ENCODE measurements at regions not wholly inside any gene's neighbourhood (a gene's known extent, or its start where the extent isn't known, plus 50 kb on each side); places are given as distances from the start of the nearest gene placed in this dataset.

DNA sequence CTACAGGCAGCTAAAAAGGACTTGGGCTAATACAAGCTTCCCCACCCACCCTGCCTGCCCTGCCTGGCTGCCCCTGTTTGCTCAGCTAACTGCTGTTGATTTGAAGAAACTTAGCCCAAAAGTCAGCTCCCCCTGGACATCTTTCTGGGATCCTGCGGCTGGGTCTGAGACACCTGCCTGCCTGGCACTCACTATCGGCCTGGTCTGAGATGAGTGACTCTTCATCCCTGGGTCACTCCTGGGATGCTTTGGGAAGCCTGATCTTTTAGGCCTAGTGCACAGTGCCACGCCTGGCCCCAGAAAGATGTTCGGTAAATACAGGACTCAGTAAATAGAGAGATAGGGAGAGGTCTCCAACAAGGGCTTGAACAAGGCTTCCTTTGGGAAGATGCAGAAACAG is 211.3 kb upstream of the DIO3 start:
- H3K27ac ChIP-seq = no peak overlapping the region
- TF ChIP-seq, protein P1, sequence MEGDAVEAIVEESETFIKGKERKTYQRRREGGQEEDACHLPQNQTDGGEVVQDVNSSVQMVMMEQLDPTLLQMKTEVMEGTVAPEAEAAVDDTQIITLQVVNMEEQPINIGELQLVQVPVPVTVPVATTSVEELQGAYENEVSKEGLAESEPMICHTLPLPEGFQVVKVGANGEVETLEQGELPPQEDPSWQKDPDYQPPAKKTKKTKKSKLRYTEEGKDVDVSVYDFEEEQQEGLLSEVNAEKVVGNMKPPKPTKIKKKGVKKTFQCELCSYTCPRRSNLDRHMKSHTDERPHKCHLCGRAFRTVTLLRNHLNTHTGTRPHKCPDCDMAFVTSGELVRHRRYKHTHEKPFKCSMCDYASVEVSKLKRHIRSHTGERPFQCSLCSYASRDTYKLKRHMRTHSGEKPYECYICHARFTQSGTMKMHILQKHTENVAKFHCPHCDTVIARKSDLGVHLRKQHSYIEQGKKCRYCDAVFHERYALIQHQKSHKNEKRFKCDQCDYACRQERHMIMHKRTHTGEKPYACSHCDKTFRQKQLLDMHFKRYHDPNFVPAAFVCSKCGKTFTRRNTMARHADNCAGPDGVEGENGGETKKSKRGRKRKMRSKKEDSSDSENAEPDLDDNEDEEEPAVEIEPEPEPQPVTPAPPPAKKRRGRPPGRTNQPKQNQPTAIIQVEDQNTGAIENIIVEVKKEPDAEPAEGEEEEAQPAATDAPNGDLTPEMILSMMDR (IDR thresholded peaks at IDR 0.05) = no peak
- TF ChIP-seq ZFX (IDR thresholded peaks at IDR 0.05; ENCODE audit: borderline replicate concordance) = no peak

DNA sequence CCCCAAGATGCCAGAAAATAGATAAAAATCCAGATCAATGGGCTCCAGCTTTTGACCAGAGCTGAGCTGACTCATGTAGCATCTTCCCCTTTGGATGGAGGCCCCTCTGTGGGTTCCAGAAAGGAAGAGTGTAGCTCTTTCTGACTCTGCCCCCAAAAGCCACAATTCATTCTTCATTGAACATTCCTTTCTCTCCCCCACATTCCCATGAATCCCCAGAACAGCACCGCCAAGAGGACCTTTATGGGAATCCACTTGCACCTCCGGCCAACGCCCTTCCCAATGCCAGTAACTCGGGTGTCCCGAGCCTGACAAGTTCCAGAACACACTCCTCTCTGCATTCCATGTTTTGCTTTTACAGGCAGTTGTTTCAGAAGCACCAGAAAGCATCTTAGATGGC is 210.6 kb upstream of the DIO3 start:
- no peak for TF ChIP-seq ZFX (IDR thresholded peaks at IDR 0.05; ENCODE audit: borderline replicate concordance)
- TF ChIP-seq, protein P1 (IDR thresholded peaks at IDR 0.05) = no peak
- no peak overlapping the region for H3K27ac ChIP-seq

DNA sequence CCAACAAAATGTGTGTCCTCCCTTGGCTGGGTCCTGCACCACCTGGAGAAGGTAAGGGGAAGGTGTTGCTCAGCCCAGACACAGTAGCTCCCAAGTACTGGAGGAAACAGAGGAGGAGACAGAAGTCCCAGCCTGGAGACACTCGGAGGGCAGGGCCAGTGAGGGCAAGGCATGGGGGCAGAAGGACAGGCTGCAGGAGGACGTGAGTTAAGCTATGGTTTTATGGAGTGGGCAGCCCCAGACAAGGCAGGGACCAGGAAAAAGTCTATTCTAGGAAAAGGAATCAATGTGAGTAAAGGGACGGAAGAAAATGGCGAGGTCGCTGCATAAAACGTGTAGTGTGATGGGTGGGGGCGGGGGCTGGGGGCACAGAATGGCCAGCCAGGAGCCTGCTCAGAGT is 210.1 kb upstream of the DIO3 start:
- H3K27ac ChIP-seq = no peak overlapping the region
- TF ChIP-seq, protein P1 (IDR thresholded peaks at IDR 0.05) = no peak
- TF ChIP-seq ZFX (IDR thresholded peaks at IDR 0.05; ENCODE audit: borderline replicate concordance) = no peak

DNA sequence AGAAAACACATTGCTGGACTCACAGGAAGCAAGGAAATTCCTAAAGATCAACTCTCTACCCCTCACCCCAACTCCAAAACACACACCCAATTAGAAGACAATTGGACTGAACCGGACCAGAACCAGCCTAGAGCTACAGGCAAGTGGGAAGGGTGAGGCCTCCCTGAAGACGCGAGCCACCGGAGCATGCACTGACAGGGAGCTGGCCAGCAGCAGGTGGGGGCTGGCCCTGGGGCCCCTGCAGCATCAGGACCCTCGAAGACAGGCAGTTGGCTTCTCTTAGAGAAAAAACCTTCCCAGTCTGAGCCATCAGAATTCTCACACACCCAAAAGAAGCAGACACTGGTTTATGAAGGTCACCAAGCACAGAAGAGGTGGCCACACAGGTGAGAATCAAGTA is 209.5 kb upstream of the DIO3 start:
- H3K27ac ChIP-seq = no peak overlapping the region

DNA sequence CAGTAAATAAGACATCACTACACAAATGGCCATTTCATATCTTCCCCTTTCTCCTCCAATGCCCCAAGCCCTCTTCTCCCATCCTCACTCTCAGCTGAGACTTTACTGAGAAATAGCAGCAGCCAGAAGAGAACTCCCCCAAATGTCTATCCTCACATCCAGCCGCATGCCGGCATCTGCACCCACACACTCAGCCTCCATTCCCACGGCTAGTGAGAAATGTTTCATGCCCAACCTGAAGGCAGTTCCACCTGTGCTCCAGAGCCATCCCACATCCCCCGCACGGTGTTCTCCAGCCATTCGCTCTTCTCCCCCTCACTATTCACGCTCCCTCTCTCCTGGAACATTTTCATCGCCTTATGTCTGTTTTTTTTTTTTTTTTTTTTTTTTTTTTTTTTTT is 208.7 kb upstream of the DIO3 start:
- no peak overlapping the region for H3K27ac ChIP-seq
- TF ChIP-seq, protein P1 (IDR thresholded peaks at IDR 0.05) = no peak
- no peak for TF ChIP-seq ZFX (IDR thresholded peaks at IDR 0.05; ENCODE audit: borderline replicate concordance)

More for the DNA sequence above, 209.5 kb upstream of the DIO3 start:
- no peak for TF ChIP-seq ZFX (IDR thresholded peaks at IDR 0.05; ENCODE audit: borderline replicate concordance)
- TF ChIP-seq, protein P1 (IDR thresholded peaks at IDR 0.05) = no peak

DNA sequence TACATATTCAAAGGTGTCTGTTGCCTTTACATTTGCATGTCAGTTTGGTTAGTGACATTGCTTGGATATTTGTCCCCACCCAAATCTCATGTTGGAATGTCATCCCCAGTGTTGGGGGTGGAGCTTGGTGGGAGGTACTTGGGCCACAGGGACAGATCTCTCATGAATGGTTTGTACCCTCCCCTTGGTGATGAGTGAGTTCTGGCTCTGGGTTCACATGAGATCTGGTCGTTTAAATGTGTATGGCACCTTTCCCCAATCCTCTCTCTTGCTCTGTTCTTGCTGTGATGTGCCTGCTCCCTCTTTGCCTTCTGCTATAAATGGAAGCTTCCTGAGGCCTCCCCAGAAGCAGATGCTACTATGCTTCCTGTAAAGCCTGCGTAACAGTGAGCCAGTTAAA is 207.9 kb upstream of the DIO3 start:
- H3K27ac ChIP-seq = no peak overlapping the region
- TF ChIP-seq, protein P1 (IDR thresholded peaks at IDR 0.05) = no peak
- no peak for TF ChIP-seq ZFX (IDR thresholded peaks at IDR 0.05; ENCODE audit: borderline replicate concordance)

DNA sequence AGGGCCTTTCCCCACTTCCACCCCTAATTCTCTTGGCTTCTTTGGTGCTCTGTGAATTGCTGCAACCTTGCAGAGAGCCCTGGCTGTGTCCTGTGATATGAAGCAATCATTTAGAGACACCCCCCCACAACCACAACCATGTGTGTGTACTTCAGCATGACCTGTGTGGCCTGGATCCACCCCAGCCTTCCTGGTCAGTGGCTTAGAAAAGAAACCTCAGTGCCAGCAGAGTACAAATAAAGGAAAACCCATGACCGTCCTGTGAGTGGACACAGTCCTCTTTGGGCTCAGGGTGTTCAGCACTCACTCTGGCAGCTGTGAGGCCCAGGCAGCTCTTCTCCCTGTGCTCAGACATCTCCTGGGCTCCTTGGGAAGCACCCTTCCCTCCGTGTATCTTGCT is 206.6 kb upstream of the DIO3 start:
- H3K27ac ChIP-seq = no peak overlapping the region
- TF ChIP-seq, protein P1 (IDR thresholded peaks at IDR 0.05) = no peak
- no peak for TF ChIP-seq ZFX (IDR thresholded peaks at IDR 0.05; ENCODE audit: borderline replicate concordance)

Measured in 22Rv1 (cell line).